ENCODE measurements at regions not wholly inside any gene's neighbourhood (a gene's known extent, or its start where the extent isn't known, plus 50 kb on each side); places are given as distances from the start of the nearest gene placed in this dataset.

- TF ChIP-seq FOXM1 (IDR thresholded peaks at IDR 0.05; ENCODE audit: borderline replicate concordance, low read depth) (no peak), MAX (IDR thresholded peaks at IDR 0.05) (no peak), NFIC (IDR thresholded peaks at IDR 0.05) (no peak), CEBPB (IDR thresholded peaks at IDR 0.05) (no peak), RAD21 (IDR thresholded peaks at IDR 0.05; ENCODE audit: low read depth) (no peak), YY1 (IDR thresholded peaks at IDR 0.05; ENCODE audit: low read depth) (no peak)
Measured at GRCh38 chr20:63074631-63075030, 67.9 kb upstream of the BHLHE23 start.
